GM10266 (cell line): ENCODE measurements at regions not wholly inside any gene's neighbourhood (a gene's known extent, or its start where the extent isn't known, plus 50 kb on each side); places are given as distances from the start of the nearest gene placed in this dataset.
"Not testable (repeated sequence)": the region's sequence is repeated elsewhere in the genome, so short reads cannot be mapped to it uniquely, and the experiment has no call there.

Source experiments
- DNase-seq: peaks from one replicate; pipeline ENCODE4 v3.0.0; 2012; ENCODE audit errors: extremely low spot score
- TF ChIP-seq, protein P1 (sequence below): IDR thresholded peaks from 2 replicates; pipeline ENCODE4 v1.5.1; 2012; ENCODE audit warnings: mild to moderate bottlenecking, low read depth; ENCODE audit not compliant: control insufficient read depth, insufficient read depth; ENCODE audit errors: missing control alignments

DNA sequence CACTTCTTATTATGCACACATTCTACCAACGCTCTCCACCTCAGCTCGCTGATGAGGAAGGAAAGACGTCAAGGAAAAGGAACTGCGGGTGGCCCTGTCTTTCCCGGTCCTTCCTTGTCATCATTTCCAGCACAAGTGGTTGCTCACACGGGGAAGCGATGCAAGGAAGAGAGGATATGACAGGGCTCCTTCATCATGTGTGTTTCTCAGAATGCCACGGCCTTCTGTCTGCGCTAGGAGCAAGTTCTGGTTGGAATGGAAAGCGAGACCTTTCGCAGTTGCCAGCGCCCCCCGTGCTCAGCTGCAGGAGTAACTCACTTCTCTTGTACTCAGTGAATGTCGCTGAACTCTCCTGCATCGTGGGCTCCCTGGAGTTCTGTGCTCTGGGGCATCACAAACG lies 191.8 kb upstream of the GLI2 start:
- DNase-seq = no peak
- TF ChIP-seq, protein P1, sequence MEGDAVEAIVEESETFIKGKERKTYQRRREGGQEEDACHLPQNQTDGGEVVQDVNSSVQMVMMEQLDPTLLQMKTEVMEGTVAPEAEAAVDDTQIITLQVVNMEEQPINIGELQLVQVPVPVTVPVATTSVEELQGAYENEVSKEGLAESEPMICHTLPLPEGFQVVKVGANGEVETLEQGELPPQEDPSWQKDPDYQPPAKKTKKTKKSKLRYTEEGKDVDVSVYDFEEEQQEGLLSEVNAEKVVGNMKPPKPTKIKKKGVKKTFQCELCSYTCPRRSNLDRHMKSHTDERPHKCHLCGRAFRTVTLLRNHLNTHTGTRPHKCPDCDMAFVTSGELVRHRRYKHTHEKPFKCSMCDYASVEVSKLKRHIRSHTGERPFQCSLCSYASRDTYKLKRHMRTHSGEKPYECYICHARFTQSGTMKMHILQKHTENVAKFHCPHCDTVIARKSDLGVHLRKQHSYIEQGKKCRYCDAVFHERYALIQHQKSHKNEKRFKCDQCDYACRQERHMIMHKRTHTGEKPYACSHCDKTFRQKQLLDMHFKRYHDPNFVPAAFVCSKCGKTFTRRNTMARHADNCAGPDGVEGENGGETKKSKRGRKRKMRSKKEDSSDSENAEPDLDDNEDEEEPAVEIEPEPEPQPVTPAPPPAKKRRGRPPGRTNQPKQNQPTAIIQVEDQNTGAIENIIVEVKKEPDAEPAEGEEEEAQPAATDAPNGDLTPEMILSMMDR = no peak

DNA sequence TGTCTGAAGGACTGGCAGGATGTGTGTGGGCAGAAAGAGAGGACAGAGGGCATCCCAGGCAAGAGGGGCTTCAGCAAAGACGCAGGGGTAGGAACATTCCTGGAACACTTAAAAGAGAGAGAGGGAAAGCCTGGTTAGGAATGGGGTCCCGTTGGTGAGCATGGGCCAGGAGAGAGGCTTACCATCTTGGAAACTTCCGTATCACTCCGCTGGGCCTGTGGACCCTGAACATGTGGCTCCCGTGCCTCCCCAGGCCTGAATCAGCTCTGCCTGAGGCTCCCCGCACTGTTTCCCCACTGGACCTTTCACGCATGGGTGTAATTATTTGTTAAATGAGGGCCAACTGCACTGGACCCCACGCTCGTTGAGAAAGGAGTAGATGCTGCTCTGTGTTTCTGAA lies 191.1 kb upstream of the GLI2 start:
- no peak for DNase-seq
- TF ChIP-seq, protein P1 = no peak

DNA sequence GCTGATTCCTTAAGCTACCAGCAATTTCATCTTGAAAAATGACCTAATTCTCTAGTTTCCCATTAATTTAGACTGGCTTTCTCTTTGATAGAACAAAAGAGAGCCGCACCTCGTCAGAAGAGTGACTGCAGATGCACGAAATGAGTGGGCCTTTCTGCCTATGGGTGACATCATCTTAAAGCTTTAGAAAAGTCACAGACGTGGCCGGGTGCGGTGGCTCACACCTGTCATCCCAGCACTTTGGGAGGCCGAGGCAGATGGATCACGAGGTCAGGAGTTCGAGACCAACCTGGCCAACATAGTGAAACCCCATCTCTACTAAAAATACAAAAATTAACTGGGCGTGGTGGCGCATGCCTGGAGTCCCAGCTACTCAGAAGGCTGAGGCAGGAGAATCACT lies 190.7 kb upstream of the GLI2 start:
- not testable (repeated sequence) for DNase-seq

DNA sequence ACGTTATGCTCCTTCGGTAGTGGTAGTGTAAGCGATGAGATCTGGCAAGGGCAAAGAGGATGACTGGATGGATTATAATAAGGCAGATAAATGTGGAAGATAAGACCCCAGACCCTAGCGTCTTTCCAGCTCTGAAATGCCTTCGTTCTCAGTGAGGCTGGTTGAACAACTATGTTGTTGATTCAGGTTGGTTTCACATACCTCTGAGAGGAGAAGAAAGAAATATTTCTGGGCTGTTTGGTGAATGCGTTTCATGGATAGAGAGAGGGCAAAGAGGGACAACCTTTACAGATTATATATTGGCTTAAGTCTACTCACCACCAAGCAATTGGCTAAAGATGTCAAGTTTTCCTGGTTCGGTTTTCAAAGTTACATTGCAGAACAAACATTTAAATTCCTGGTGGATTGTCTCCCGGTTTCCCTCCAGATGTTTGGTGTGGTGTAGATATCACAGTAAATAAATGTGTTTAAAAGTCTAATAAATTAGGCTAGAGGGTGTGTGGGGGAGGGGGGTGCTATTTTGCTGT lies 190.1 kb upstream of the GLI2 start:
- no peak for DNase-seq
- TF ChIP-seq, protein P1 = no peak

DNA sequence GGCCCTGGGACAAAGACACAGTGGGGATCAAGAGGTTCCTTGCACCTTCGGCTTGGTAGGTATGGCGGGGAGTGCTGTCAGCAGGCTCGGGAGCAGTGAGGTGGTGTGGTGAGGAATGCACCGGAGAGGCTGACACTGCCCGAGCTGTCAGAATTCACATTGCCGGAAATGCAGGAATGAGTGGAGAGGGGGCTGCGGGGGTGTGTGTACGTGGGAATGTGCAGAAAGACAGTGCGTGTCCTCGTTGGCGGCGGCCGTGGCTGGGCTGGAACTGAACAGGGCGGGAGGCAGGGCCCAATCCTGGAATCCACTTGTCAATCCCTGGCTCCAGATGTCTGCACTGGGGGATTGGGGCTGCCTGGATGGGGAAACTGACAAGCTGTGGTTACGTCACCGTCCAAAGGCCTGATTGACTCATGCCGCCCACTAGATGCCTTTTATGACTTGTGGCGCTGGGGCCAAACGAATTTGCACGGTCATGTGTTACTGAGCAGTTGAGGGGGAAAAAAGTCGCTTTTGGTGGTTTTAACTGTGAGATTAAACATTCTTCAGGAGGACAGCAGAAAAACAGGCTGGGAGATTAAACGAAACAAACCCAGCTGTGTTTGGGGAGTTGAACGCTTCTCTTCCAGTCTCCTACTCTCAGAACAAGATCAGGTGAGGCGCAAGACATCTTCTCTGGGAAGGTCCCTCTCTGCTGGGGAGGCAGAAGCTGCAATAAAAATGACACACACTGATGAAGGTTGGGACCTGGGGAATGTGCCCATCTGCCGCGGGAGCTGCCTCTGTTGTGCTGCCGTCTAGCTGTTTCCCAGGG lies 189.4 kb upstream of the GLI2 start:
- DNase-seq = no peak
- TF ChIP-seq, protein P1 = no peak

DNA sequence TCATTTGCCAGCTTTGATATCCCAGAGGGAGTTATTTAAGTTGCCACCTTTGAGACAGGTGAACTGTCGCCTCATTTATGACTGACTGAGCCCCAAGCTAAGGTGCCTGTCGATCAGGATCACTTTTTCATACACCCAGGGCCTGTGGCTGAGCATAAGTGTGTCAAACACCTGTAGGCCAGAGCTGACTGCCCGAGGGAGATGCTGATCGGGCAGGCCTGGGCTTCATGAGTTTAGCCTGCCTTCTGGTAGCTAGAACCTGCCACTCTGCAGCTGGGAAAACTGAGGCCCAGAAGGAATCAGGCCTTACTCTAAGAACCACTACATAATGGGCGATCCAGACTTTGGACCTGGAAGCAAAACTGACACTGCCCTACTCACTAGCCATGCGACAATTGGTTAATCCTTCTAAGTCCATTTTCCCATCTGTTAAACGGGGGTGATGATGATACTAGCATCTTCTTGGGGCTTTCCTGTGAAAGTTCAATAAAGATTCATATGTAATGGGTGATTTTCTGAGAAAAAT lies 188.7 kb upstream of the GLI2 start:
- no peak for DNase-seq
- TF ChIP-seq, protein P1 = no peak

DNA sequence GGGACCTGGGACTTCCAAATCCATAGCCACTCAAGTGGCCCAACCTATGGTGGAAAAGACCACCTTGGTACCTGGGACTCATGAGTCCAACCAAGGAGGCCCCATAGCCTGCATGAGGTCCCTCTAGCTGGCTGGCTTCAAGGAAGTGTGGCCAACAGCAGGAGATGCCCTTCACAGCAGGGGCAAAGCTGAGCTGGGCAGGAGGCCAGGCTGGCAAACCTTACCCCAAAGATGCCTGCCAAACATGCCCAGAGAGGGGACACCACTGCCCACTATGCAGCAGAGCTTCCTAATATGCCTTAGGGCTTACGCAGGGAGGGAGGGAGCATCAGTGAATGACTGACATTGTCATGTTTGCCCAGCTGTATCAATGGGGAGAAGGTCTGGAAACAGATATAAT lies 188.0 kb upstream of the GLI2 start:
- TF ChIP-seq, protein P1 = no peak
- DNase-seq = no peak
